ENCODE measurements at regions not wholly inside any gene's neighbourhood (a gene's known extent, or its start where the extent isn't known, plus 50 kb on each side); places are given as distances from the start of the nearest gene placed in this dataset.

- DNase-seq: no peak
Observed at GRCh38 chr1:68331117-68331865, 99.0 kb upstream of the WLS start.

DNA sequence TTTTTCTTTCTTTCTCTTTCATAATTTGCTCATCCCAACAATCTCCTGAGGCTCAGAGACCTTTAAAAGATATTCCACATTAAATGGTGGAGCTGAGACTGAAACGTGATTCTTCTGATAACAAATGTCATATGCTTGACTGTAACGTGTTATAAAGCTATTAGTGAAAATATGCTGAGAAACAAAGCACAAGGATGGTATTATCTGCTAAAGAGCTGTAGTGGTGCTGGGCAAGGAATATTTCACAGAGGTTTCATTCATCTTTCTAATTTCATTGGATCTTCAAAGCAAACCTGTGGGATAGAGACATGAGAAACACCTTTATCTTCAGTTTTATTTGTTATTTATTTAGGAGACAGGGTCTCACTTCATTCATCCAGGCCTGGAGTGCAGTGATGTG lies 98.1 kb upstream of the WLS start:
- no peak for DNase-seq

- DNase-seq: no peak
Observed at GRCh38 chr1:68329096-68329835, 96.9 kb upstream of the WLS start.

DNA sequence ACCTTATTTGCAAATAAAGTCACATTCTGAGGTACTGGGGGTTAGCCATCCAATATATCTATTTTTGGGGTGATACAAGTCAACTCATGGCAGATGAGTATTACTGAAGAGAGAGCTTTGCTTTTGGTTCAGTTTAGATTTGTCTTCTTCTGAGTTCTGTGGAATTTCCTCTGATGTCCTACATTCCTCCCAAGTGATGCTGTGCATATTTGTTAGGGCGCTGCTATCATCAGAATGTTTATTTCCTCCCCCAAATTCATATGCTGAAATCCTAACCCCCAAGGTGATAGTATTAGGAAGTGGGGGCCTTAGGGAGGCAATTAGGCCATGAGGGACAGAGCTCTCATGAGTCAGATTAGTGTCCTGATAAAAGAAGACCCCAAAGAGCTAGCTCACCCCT lies 96.2 kb upstream of the WLS start:
- no peak for DNase-seq

DNA sequence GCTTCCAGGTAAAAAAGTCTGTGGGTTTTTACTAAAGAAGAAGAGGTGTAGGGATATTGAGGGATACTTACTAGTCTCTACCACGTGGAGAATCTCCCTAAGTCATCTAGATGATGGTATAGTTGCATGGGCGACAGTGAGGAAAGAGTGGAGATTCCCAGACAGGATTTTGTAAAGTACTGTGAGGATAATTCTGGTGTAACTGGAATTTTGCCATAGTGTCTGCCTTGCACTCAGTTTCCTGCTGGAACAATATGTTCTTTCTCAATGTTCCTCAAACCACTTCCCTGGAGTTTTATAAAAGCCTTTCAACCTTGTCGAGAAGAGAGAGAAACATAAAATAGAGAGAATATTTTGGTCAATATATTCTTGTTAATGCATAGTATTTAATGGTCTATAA lies 95.1 kb upstream of the WLS start:
- peak; percentile 41 for DNase-seq

GRCh38 chr1:68326481-68326880 lies 94.2 kb upstream of the WLS start:
- DNase-seq: peak; percentile 16

- DNase-seq: no peak
Observed at GRCh38 chr1:68324316-68324715, 92.0 kb upstream of the WLS start.

- DNase-seq: no peak
Observed at GRCh38 chr1:68322837-68323687, 90.7 kb upstream of the WLS start.

- DNase-seq: no peak
Observed at GRCh38 chr1:68322096-68322495, 89.8 kb upstream of the WLS start.

GRCh38 chr1:68321084-68321685 lies 88.9 kb upstream of the WLS start:
- peak; percentile 5 for DNase-seq

- DNase-seq: no peak
Observed at GRCh38 chr1:68320349-68320748, 88.0 kb upstream of the WLS start.

DNA sequence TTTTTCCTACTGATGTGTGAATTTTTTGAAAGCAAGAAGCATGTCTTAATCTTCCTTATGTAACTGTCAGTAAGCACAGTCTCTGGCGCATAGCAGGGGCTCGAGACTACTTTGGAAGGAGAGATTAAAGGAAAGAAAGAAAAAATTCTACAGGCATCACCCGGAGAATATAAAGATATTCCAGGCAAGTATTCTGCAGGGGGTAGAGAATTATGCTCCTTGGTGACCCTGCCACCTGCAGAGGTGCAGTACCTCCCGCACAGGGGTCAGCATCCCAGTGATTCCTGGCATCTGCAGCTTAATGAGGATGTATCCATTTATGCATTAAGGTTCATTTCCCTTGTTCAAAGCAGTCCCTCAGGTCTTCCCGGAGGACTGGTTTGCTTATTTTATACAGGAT lies 87.6 kb upstream of the WLS start:
- DNase-seq: no peak

DNA sequence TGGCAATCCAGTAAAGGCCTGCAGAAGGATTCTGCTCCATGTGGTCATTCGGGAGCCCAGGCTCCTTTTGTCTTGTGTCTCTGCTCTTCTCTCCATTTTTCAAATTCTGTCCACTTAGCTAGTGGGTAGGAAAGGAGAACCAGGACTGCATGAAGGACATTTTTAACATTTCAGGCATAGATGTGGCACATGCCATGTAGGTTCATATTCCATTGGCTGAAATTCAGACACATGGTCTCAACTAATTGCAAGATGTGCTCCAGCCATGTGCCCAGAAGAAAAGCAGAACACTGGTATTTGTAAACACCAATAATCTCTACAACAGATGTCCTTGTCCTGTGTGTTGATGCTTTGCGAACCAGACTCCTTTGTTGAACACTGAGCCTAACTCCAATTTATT lies 85.2 kb upstream of the WLS start:
- DNase-seq: no peak

- DNase-seq: no peak
Observed at GRCh38 chr1:68314151-68314780, 81.9 kb upstream of the WLS start.

DNA sequence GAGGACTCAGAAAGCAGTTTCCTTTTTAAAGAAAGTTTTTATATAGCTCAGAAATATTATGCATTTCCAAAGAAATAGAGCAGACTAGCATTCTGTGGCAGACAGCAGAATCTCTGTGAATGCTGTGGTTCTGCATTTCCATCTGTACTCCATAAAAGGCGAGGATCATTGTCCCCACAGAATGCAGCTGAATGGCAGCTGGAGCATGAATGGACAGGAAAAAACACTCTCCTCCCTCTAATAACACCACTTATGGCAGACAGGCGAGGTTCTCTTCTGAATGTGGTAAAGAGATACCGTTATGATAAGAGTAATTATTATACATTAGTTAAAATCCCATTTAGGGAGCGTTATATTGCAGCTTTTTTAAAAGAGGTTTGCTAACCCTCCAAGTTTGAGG lies 81.4 kb upstream of the WLS start:
- no peak for DNase-seq

DNA sequence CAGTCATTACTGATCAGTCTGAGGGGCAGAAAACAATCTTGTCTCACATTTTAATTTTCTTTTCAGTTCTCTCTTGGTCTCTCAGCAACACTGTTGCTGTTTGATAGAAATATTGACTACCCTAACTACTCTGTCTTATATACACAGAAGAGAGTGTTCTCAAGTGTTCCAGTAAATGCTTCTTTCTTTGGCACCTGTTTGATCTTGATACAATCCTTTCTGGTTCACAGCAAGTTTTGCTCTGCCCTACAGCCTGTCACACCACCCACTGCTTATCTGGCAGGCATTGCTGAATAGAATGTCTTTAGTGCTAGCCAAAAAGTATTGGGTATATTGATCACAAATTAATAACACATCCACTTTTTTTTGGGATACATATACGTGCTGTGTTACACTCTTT lies 75.7 kb upstream of the WLS start:
- no peak for DNase-seq

- DNase-seq: no peak
Observed at GRCh38 chr1:68307378-68307787, 75.1 kb upstream of the WLS start.

- no peak for DNase-seq
Observed at GRCh38 chr1:68301471-68302001, 69.2 kb upstream of the WLS start.

DNA sequence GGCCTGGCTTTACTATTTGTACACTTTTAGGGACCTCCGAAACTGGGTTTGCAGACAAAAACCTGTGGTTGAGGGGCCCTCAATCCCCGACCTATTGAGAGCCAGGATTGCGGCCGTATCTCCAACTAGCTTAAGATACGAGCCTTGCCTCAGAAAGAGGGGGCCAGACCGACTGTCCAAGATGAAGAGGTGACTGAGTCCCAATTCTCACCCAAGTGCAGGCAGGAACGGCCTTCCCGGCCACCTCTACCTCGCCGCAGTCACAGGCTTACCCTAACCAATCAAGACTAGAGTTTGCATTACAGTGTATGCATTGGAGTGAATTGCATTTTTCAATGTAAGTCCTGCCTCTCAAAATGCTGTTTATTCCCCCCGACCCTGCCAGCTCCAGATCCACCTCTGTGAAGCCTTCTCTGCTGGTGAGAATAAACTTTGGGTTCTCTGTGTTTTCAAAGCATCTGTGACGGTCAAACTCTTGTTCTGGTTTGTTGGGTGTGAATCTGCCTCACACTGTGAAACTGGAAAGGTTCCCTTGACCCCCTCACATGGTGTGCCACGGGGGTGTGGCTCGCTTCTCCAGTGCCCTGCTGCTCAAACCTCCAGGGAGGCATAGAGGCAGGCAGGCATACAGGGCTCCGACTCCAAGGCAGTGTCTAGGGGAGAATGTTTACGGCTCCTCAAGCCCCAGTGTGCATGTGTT lies 62.2 kb upstream of the WLS start:
- no peak for DNase-seq

DNA sequence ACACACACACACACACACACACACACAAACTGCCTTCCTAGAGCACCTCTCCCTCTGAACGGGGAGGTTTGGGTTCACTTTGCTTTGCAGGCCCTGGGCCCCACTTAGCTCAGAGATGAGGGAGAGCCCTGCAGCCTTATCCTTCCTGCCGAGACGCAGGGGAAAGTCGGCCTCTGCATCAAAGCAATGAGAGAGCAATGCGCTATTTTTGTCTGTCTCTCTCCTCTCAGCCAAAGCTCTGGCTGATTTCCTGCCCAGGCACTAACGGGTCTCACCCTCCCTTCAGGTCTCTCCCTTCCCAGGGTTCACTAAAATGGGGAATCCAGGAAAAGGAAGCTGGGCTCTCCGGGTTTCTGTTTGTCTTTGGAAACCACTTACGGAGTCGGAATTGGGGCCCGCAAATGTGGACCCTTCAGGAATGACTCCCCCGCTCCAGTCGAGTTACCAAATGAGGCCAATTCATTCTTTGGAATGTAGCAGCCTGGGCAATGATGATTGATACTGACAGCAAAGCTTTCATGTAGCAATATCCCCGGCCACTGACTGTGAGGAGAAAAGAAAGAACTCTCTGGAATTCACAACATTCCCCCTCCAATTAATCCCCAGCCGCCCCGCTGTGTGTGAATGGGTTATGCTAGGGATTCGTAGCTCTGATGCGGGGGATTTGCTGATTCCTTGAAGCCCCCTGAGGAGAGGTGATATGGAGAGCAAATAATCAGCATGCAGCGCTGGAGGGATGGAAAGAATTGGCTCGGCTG lies 61.5 kb upstream of the WLS start:
- no peak for DNase-seq

DNA sequence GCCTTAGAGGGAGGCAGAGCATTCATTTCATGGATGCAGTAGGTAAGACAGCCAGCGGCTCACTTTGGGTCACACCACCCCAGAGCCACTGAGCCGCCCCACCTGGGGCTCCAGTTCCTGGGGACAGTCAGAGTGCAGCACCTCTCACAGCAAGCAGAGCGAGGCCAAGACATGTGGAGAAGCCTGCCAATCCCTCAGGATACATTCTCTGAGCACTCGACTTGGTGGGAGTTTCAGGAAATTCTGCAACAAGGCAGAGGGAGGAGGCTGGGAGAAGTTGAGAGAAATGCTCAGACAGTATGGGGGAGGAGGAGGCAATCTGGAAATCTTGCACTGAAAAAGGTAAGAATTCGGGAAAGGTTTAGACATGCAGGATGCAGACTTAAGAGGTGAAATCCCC lies 60.8 kb upstream of the WLS start:
- no peak for DNase-seq
